ENCODE measurements at regions not wholly inside any gene's neighbourhood (a gene's known extent, or its start where the extent isn't known, plus 50 kb on each side); places are given as distances from the start of the nearest gene placed in this dataset.

GRCh38 chr1:118744420-118744819 is 243.7 kb downstream of the TBX15 start:
- TF ChIP-seq CTCF (conservative IDR thresholded peaks at IDR 0.05) (no peak), EZH2 (IDR thresholded peaks at IDR 0.05; ENCODE audit: low read depth) (no peak)
